Inflammatory macrophage (primary cell): ENCODE measurements at regions not wholly inside any gene's neighbourhood (a gene's known extent, or its start where the extent isn't known, plus 50 kb on each side); places are given as distances from the start of the nearest gene placed in this dataset.
"Not testable (repeated sequence)": the region's sequence is repeated elsewhere in the genome, so short reads cannot be mapped to it uniquely, and the experiment has no call there.

Experiments used
- DNase-seq, 2 donors: peaks; one replicate each; pipeline ENCODE4 v3.0.0-alpha.2; 2020 to 2022

DNA sequence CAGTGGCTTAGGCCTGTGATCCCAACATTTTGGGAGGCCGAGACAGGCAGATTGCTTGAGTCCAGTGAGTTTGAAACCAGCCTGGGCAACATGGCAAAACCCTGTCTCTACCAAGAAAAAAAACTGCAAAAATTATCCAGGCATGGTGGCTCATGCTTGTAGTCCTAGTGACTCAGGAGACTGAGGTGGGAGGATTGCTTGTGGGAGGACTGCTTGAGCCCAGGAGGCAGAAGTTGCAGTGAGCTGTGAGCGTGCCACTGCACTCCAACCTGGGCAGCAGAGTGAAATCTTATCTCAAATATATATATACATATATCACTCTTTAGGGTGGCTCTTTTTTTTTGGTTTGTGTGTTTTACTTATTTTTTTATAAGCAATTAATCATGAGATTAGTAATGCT lies 83.7 kb upstream of the WDR72 start:
- no peak for DNase-seq

DNA sequence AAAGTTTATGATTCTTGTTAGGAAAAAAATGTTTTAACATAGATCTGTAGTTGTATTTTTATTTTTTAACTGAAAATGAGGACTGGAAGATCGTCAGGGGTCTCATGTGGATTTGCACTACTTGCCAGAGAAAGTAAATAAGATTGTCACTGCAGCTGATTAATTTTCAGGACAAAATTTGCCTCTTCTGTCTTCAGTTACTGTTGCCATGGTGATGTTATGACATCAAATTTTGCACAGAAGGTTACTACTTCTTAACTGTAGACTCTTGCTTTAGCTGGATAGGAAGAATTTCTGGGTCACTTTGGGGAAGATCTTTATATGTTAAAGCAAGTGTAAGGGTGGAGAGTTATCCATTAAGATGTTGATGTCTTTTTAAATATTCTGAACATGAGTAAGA lies 82.2 kb upstream of the WDR72 start:
- DNase-seq, result no peak

DNA sequence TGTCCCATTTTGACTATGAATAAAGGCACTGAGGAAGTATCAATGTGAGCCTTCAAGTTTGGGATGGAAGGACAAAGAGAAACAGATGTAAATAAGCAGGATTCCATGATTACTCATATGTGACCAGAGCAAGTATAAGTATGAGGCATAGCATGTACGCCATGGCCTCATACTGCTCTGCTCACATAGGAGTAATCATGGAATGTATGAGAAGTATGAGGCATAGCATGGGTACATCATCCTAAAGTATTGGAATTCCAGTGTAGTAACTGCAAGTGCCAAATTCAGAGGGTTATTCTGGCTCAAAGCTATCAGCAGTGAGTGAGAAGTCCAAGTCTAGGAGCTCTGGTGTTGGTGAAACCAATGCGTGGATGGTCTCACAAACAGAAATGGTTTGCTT lies 81.2 kb upstream of the WDR72 start:
- no peak for DNase-seq

DNA sequence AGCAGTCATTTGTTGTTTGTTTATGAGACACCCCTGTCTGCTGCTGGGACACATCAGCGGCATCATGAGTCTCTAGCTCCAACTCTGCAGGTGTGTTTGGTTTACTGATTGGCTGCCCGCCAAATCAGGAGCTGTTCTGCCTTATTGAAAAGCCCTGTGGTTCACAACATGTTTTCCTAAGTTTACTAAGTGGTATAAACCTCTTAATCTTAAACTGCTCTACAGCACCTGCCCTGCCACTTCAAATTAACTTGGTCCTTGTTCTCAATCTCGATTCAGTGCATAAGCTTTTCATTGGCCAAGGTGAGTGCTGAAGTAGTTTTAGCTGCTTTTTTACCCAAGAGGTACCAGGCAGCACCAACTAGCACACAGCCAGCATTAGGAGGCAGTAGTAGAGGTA lies 77.8 kb upstream of the WDR72 start:
- DNase-seq, result no peak

DNA sequence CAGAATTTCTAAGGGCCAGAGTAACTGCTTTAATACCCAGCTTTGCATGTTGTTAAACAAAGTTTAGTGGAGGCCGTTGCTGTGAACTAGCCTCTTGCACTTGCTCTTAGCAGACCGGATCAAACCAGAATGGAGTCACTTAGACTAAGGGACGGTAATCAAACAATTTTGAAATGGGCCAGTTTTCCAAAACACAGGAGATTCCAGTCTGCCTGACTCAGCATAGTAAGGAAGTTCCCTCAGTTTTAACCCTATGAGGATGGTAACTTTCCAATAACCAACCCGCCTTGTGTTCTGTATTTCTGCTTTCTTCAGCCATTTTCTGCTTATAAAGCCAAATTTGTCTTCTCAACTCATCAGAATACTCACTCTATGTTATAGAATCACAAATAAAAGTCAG lies 77.2 kb upstream of the WDR72 start:
- no peak for DNase-seq

DNA sequence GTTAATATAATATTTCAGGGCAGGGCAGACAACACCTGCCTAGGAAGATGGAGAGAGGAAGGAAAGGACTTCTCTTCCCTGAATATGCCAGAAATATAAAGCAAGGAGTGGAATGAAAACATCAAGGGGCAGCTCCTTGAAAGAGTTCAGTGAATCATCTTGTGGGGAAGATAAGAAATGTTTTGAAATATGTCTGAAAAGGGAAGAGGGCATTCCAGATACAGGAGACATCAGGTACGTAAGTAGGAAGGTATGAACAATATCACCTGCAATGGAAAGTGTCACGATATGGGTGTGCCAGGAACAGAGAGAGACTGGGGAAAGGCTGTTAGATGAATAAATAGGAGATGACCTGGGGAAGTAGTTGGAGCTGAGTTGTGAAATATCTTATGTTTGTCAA lies 75.8 kb upstream of the WDR72 start:
- no peak for DNase-seq

DNA sequence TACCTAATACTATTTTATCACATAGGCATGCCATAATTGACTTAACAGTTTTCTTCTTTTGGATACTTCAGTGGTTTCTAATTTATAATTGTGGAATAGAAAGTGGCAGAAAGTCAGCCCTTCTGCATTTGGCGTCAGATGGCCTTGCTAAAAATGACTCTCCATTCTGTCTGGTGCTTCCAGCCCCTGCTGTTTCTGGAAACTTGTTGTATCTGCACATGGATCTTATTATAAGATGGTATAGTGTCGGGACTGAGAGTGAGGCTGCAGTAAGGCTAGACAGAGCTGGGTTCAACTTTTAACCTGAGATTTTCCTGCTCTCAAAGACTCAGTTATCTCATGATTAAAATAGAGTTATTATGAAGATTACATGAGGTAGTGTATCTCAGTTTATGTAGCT lies 74.8 kb upstream of the WDR72 start:
- DNase-seq, result no peak

DNA sequence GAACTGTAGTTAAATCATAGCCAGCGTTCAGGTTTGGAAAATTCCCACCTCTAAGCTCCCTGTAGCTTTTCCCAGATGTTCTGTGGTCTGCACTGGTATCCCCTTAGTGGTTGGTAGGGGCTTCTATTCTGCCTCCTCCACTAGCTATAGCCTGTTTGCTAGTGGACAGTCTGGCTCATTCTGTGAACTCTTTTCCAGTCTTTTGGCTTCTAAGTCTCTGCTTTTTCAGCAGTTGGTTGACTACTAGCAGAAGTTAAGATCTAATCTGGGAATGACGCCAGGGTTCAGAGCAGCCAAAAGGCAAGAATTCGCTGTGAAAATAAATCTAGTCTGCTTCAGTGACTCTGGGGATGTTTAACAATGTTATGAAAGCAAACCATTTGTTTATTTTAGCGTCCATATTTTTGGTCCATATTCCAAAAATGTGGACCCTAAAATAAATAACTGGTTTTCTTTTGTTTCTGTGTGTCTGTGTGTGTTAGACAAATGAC lies 73.7 kb upstream of the WDR72 start:
- DNase-seq, result no peak

DNA sequence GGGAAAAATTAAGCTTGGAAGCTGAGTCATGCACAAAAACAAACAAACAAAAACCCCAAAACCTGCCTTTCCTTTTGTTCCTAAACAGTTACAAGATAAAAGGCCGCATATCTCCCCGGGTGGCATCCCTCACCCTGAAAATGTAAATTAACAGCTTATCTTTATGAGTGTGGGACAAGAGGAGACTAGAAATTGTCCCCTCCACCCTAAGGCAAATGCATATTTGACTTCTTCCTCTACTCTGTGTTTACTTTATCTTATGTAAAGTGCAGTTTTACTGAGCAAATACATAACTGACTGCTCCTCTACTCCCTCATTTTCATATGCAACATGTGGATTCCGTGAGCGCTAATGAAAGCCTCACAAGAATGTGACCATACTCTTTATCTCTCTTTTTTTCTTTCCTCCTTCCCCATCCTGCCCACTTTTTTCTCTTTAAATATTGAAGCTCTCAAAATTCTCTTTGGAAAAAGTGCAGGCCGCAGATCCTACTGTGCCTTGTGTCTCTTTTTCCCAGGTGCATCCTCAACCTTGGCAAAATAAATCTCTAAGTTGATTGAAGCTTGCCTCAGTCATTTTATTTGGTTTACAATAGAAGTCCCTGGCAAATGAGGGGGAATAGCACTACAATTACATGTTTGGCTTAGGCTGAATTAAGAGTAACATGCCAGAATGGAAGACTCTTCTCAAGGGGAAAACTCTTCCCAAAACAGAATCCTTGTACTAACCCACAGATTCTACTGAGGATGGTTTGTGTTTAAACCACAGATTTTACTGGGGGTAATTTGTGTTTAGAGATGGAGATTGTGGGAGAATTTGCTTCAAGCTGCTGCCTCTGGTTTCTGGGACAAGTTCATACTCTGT lies 72.7 kb upstream of the WDR72 start:
- DNase-seq, result no peak

DNA sequence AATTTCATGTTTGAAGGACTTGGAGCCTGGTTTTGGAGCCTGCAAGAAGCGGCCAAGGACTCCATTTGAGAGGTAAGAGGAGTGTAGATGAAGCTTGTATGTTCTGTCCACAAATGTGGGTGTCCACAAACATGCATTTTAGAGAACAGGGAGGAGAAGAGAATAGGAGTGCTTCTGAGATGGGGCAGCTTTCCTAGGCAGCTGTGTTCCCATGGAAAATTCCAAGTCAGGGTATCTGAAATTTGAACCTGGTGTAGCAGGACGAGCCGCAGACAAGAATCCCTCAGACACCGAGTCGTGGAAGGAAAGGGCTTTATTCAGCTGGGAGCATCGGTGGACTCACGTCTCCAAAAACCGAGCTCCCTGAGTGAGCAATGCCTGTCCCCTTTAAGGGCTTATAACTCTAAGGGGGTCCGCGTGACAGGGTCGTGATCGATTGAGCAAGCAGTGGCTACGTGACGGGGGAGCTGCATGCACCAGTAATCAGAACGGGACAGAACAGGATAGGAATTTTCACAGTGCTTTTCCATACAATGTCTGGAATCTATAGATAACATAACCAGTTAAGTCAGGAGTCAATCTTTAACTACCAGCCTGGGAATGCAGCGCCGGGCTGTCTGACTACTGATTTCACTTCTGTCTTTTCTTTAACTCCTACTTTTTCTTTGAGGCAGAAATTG lies 71.4 kb upstream of the WDR72 start:
- no peak for DNase-seq

DNA sequence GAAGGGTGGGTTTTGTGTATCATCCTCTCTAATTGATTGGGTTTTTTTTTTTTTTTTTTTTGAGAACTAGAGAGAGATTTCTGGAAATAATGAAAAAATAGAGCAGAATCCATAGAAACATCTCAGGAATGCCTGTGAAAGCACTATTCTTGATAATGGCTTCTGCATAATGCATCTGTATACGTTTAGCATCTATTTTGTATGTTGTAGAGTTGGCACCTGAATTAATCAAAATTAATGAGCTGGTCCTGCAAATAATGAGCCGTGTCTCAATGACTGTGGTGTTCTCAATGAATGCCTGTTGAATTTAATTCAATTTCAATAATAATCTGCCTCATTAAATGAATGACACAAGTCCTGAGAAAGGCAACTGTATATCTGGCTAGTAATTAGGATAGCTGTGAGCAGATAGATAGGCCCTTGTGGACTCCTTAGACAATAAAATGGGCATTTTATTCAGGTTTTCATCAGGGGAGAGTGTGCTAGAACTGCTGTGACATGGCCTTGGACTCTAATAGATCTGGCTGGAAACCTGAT lies 70.5 kb upstream of the WDR72 start:
- DNase-seq, result no peak

DNA sequence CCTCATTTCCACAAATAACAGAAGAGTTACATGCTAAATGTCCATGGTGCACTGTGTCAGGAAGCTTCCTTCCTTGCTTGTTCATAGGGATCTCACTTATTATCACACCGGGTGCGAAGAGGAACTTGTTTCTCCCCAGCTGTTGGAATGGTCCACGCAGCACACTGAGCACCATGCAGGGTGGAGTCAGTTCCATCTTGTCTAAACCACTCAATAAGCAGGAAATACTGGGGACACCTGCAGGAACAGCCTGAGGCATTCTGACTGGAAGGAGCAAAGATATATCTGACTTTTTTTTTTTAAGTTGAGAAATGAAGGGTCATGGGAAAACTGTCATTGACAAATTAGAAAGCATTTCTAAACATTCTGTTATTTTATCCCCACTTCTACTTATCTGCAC lies 70.0 kb upstream of the WDR72 start:
- no peak for DNase-seq

DNA sequence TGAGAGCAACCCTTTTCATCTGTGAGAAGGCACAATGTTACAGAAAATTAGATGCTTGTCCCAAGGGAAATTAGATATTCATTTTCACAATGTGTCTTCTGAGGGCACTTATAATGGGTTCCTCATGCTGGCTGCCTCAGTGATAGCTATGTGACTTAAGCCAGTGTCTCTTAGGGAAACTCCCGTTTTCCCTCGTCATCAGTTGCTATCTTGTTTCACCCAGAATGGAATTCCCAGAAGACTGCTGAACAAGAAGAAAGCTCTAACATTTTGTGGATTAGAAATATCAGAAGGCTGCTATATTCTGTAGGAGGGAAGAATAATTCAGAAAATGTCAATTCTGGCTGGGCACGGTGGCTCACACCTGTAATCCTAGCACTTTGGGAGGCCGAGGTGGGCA lies 67.9 kb upstream of the WDR72 start:
- DNase-seq, result no peak

DNA sequence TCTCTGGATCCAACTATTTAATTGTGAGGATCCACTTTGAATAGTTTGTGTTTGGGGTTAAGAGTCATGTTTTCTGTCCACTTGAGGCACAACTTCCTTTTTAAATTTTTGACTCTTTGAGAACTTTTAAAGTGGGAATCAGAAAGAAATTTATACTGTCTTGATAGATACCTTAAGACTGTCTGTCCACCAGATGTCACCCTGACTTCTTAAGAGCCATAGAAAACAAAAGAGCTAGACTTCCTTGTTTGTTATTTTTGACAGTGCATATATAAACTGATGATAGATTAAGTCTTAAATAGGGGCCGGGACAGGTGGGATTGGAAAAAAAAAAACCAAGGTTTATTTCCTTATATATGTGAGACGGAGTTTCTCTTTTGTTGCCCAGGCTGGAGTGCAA lies 52.1 kb upstream of the WDR72 start:
- DNase-seq, result peak in 1 of 2 donors; percentile 1

DNA sequence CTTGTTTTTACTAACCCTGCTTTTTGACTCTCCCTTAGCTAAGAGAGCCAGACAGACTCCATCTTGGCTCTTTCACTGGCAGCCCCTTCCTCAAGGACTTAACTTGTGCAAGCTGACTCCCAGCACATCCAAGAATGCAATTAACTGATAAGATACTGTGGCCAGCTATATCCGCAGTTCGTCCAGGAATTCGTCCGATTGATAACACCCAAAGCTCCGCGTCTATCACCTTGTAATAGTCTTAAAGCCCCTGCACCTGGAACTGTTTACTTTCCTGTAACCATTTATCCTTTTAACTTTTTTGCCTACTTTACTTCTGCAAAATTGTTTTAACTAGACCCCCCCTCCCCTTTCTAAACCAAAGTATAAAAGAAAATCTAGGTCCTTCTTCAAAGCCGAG lies 50.8 kb upstream of the WDR72 start:
- DNase-seq, result not testable (repeated sequence)
